Naive thymus-derived CD4-positive, alpha-beta T cell (primary cell): ENCODE measurements at regions not wholly inside any gene's neighbourhood (a gene's known extent, or its start where the extent isn't known, plus 50 kb on each side); places are given as distances from the start of the nearest gene placed in this dataset.
"Not testable (repeated sequence)": the region's sequence is repeated elsewhere in the genome, so short reads cannot be mapped to it uniquely, and the experiment has no call there.

Experiments used
- ATAC-seq: fragments of 150-1000 bp; cut with Tn5 transposase; 2 replicates; pipeline ENCODE4 v1.10.0; 2021; ENCODE audit warnings: mild to moderate bottlenecking, moderate library complexity
- CTCF ChIA-PET: fragments of 350-600 bp; sonication (Branson Sonifier 250); formaldehyde crosslinking; loops from one replicate; lab custom pipeline; 2021; ENCODE audit warnings: antibody characterized with exemption; lab: Charles Lee
- POLR2A ChIA-PET: fragments of 350-600 bp; sonication (Branson Sonifier 250); formaldehyde crosslinking; loops from one replicate; lab custom pipeline; 2021; ENCODE audit warnings: antibody characterized with exemption, inconsistent platforms; lab: Charles Lee
- DNase-seq, 9 donors: peaks; one replicate each; pipeline versions ENCODE4 v3.0.0 to v3.0.0-alpha.2; 2020 to 2022; ENCODE audit warnings: mixed read lengths in 1 of 9
- H3K27ac ChIP-seq: one replicate; pipeline ENCODE4 v1.7.0; 2013; ENCODE audit warnings: mild to moderate bottlenecking, low read depth, low read length, moderate library complexity
- H3K27me3 ChIP-seq, 2 donors: one replicate each; pipeline ENCODE4 v1.7.0; 2013; ENCODE audit warnings: low read length in 2 of 2, mild to moderate bottlenecking in 2 of 2, moderate library complexity in 2 of 2; ENCODE audit not compliant: control insufficient read depth in 2 of 2, insufficient read depth in 2 of 2
- H3K36me3 ChIP-seq, 3 experiments: 1 replicate in 2 of 3; 2 replicates in 1 of 3; pipeline ENCODE4 v1.7.0; 2013; ENCODE audit warnings: low read length in 3 of 3, mild to moderate bottlenecking in 3 of 3, moderate library complexity in 1 of 3; ENCODE audit not compliant: insufficient read depth in 3 of 3, control insufficient read depth in 2 of 3
- H3K4me1 ChIP-seq, 2 donors: one replicate each; pipeline ENCODE4 v1.7.0; 2013; ENCODE audit warnings: low read length in 2 of 2, mild to moderate bottlenecking in 2 of 2, moderate library complexity in 1 of 2; ENCODE audit not compliant: control insufficient read depth in 2 of 2, insufficient read depth in 2 of 2
- H3K4me3 ChIP-seq: 2 replicates; pipeline ENCODE4 v1.7.0; 2013; ENCODE audit warnings: mild to moderate bottlenecking, low read length
- H3K9me3 ChIP-seq, 3 experiments: 1 replicate in 2 of 3; 2 replicates in 1 of 3; pipeline ENCODE4 v1.7.0; 2013; ENCODE audit warnings: low read length in 3 of 3; ENCODE audit not compliant: control insufficient read depth in 2 of 3
- H3K27ac Mint-ChIP-seq, 9 donors: one replicate each; pipeline ENCODE4 v1.8.0; 2020 to 2022; ENCODE audit warnings: mixed read lengths in 9 of 9, mild to moderate bottlenecking in 8 of 9, moderate library complexity in 5 of 9, inconsistent platforms in 2 of 9
- H3K27me3 Mint-ChIP-seq, 5 donors: one replicate each; pipeline ENCODE4 v1.8.0; 2021 to 2022; ENCODE audit warnings: mixed read lengths in 5 of 5, mild to moderate bottlenecking in 1 of 5
- H3K36me3 Mint-ChIP-seq, 5 donors: one replicate each; pipeline ENCODE4 v1.8.0; 2020 to 2022; ENCODE audit warnings: mixed read lengths in 5 of 5, mild to moderate bottlenecking in 3 of 5, inconsistent platforms in 1 of 5
- H3K4me1 Mint-ChIP-seq, 7 donors: one replicate each; pipeline ENCODE4 v1.8.0; 2020 to 2022; ENCODE audit warnings: mixed read lengths in 7 of 7, mild to moderate bottlenecking in 3 of 7, inconsistent platforms in 1 of 7
- H3K4me3 Mint-ChIP-seq, 10 donors: one replicate each; pipeline ENCODE4 v1.8.0; 2020 to 2022; ENCODE audit warnings: mild to moderate bottlenecking in 10 of 10, mixed read lengths in 10 of 10, moderate library complexity in 6 of 10, inconsistent platforms in 2 of 10
- H3K9me3 Mint-ChIP-seq, 11 donors: one replicate each; pipeline ENCODE4 v1.8.0; 2020 to 2022; ENCODE audit warnings: mixed read lengths in 11 of 11, mild to moderate bottlenecking in 4 of 11, inconsistent platforms in 1 of 11, moderate library complexity in 1 of 11
- intact Hi-C, 2 donors: fragments of 100-400 bp; cut with micrococcal nuclease; formaldehyde crosslinking; loops; one replicate each; pipeline ENCODE4 v1.15.1; 2023

DNA sequence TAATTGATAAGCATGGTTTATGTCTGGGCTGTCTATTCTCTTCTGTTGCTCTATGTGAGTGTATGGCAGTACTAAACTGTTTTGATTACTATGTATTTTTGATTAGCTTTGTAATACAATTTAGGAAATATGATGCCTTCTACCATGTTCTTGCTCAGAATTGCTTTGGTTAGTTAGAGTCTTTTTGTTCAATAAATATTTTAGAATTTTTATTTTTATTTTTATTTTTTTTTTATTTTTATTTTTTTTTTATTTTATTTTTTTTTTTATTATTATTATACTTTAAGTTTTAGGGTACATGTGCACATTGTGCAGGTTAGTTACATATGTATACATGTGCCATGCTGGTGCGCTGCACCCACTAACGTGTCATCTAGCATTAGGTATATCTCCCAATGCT lies 710.3 kb downstream of the GBE1 start:
- H3K4me3 Mint-ChIP-seq, H3K36me3 Mint-ChIP-seq, H3K27ac ChIP-seq, POLR2A ChIA-PET, H3K9me3 ChIP-seq, DNase-seq, H3K4me1 Mint-ChIP-seq, intact Hi-C loops, H3K4me3 ChIP-seq, ATAC-seq, H3K36me3 ChIP-seq, H3K4me1 ChIP-seq, H3K27me3 ChIP-seq, CTCF ChIA-PET, H3K27ac Mint-ChIP-seq, H3K9me3 Mint-ChIP-seq, H3K27me3 Mint-ChIP-seq: not testable (repeated sequence)

DNA sequence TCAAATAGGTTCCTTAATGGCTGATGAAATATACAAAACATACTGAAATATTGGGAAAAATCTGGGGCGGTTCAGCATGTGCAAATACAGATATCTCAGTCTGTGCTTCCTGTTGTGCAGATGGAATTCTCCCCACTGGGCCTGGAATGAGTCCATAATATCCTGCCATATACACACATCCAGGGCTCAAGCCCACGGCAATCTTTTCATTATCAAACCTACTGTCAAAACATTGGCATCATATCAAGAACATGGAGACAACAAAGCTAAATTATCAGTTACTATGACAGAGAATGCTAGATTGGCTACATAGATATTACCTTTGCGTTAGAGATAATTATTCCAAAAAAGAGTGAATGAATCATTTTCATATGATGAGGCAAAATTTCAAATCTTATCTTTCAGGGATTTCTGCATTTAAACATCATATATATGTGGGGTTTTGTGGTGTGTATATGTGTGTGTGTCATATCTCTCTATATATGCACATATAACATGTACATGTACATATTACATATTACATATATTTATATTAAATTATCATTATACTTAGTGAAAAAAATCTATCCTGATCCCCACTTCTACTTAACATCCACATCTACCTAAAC lies 713.3 kb downstream of the GBE1 start:
- H3K4me1 ChIP-seq: no peaks in the 10 kb centered on the region
- no peak overlapping the region for H3K4me3 ChIP-seq
- no peaks in the 10 kb centered on the region for H3K9me3 ChIP-seq
- no peak for ATAC-seq
- H3K4me1 Mint-ChIP-seq: no peaks in the 10 kb centered on the region
- no peak for DNase-seq
- H3K27ac Mint-ChIP-seq: no peak overlapping the region
- H3K27me3 ChIP-seq: no peaks in the 10 kb centered on the region
- H3K36me3 ChIP-seq: no peaks in the 10 kb centered on the region
- intact Hi-C loops: no loop called here
- POLR2A ChIA-PET: no interaction called here
- H3K27me3 Mint-ChIP-seq: no peaks in the 10 kb centered on the region
- H3K27ac ChIP-seq: no peak overlapping the region
- no peak overlapping the region for H3K4me3 Mint-ChIP-seq
- CTCF ChIA-PET: no interaction called here
- no peaks in the 10 kb centered on the region for H3K36me3 Mint-ChIP-seq
- H3K9me3 Mint-ChIP-seq: peaks cover 0 to 15% (median 4%) of the 10 kb centered on the region in 11 donors

DNA sequence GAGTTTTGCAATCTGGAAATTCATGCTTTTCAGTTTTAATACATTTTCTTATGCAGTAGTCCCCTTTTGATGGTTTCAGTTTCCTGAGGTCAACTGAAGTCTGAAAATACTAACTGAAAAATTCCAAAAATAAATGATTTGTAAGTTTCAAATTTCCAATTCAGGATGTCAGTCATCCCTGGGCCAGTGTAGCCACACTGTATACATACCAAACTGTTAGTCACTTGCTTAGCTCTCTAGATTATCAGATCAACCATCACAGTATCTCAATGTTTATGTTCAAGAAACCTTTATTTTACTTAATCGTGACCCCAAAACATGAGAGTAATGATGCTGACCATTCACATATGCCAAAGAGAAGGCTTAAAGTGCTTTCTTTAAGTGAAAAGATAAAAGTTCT lies 715.5 kb downstream of the GBE1 start:
- no peaks in the 10 kb centered on the region for H3K4me1 ChIP-seq
- DNase-seq (no peak), ATAC-seq (no peak)
- no peak overlapping the region for H3K27ac Mint-ChIP-seq
- no peaks in the 10 kb centered on the region for H3K9me3 ChIP-seq
- no peak overlapping the region for H3K4me3 ChIP-seq
- H3K27ac ChIP-seq: no peak overlapping the region
- ChIA-PET CTCF (no interaction called here), POLR2A (no interaction called here)
- H3K4me3 Mint-ChIP-seq: no peak overlapping the region
- peaks cover 0 to 13% (median 4%) of the 10 kb centered on the region in 11 donors for H3K9me3 Mint-ChIP-seq
- no peaks in the 10 kb centered on the region for H3K4me1 Mint-ChIP-seq
- no peaks in the 10 kb centered on the region for H3K27me3 ChIP-seq
- H3K36me3 ChIP-seq: no peaks in the 10 kb centered on the region
- H3K36me3 Mint-ChIP-seq: no peaks in the 10 kb centered on the region
- no peaks in the 10 kb centered on the region for H3K27me3 Mint-ChIP-seq
- intact Hi-C loops: no loop called here

DNA sequence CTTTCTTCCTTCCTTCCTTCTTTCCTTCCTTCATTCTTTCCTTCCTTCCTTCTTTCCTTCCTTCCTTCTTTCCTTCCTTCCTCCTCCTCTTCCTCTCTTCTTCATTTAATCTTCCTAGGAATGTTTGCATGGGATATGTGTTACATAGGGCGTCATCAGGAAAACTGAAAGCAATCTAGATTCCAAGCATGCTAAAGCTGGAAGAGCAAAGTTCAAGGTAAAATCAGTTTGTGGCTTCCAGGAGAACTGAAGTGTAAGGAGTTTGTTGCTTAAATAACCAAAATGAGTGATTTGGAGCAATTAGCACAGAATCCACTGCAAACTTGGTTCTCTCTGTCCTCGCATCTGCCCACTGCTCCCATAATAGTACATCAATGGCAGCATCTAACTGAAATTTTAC lies 716.2 kb downstream of the GBE1 start:
- no peaks in the 10 kb centered on the region for H3K27me3 ChIP-seq
- H3K4me1 ChIP-seq: no peaks in the 10 kb centered on the region
- H3K4me3 Mint-ChIP-seq: no peak overlapping the region
- H3K27ac ChIP-seq: no peak overlapping the region
- intact Hi-C loops: no loop called here
- no peaks in the 10 kb centered on the region for H3K27me3 Mint-ChIP-seq
- no peaks in the 10 kb centered on the region for H3K9me3 ChIP-seq
- no peak overlapping the region for H3K27ac Mint-ChIP-seq
- CTCF ChIA-PET: no interaction called here
- H3K36me3 Mint-ChIP-seq: no peaks in the 10 kb centered on the region
- H3K9me3 Mint-ChIP-seq: peaks cover 0 to 15% (median 4%) of the 10 kb centered on the region in 11 donors
- no peak overlapping the region for H3K4me3 ChIP-seq
- no peaks in the 10 kb centered on the region for H3K36me3 ChIP-seq
- no peak for DNase-seq
- POLR2A ChIA-PET: no interaction called here
- no peak for ATAC-seq
- H3K4me1 Mint-ChIP-seq: no peaks in the 10 kb centered on the region

GRCh38 chr3:81043660-81044199 lies 717.7 kb downstream of the GBE1 start:
- H3K36me3 ChIP-seq: no peaks in the 10 kb centered on the region
- peaks cover 0 to 13% (median 7%) of the 10 kb centered on the region in 11 donors for H3K9me3 Mint-ChIP-seq
- CTCF ChIA-PET: no interaction called here

GRCh38 chr3:81043009-81043408 lies 718.4 kb downstream of the GBE1 start:
- no peak overlapping the region for H3K4me3 Mint-ChIP-seq
- H3K9me3 Mint-ChIP-seq: peaks cover 0 to 10% (median 6%) of the 10 kb centered on the region in 11 donors
- H3K4me1 ChIP-seq: no peaks in the 10 kb centered on the region
- H3K4me3 ChIP-seq: no peak overlapping the region
- no peaks in the 10 kb centered on the region for H3K4me1 Mint-ChIP-seq
- no peaks in the 10 kb centered on the region for H3K9me3 ChIP-seq
- H3K27ac Mint-ChIP-seq: no peak overlapping the region
- no peak overlapping the region for H3K27ac ChIP-seq
- no peak for ATAC-seq
- no peaks in the 10 kb centered on the region for H3K27me3 Mint-ChIP-seq
- no peaks in the 10 kb centered on the region for H3K27me3 ChIP-seq
- no peaks in the 10 kb centered on the region for H3K36me3 Mint-ChIP-seq
- POLR2A ChIA-PET: no interaction called here
- DNase-seq: no peak
- no peaks in the 10 kb centered on the region for H3K36me3 ChIP-seq
- CTCF ChIA-PET: no interaction called here
- intact Hi-C loops: no loop called here

More at GRCh38 chr3:81043660-81044199, 717.7 kb downstream of the GBE1 start:
- Histone ChIP-seq H3K27ac (no peak overlapping the region), H3K9me3 (no peaks in the 10 kb centered on the region), H3K27me3 (no peaks in the 10 kb centered on the region), H3K4me3 (no peak overlapping the region), H3K4me1 (no peaks in the 10 kb centered on the region)
- no peaks in the 10 kb centered on the region for H3K27me3 Mint-ChIP-seq
- intact Hi-C loops: no loop called here
- ATAC-seq: no peak
- POLR2A ChIA-PET: no interaction called here
- H3K27ac Mint-ChIP-seq: no peak overlapping the region
- no peaks in the 10 kb centered on the region for H3K36me3 Mint-ChIP-seq
- DNase-seq: no peak
- H3K4me1 Mint-ChIP-seq: no peaks in the 10 kb centered on the region
- H3K4me3 Mint-ChIP-seq: no peak overlapping the region

GRCh38 chr3:81041331-81041730 lies 720.1 kb downstream of the GBE1 start:
- Mint-ChIP-seq H3K27ac (no peak overlapping the region), H3K4me3 (no peak overlapping the region), H3K9me3 (peaks cover 0 to 12% (median 5%) of the 10 kb centered on the region in 11 donors), H3K36me3 (no peaks in the 10 kb centered on the region), H3K4me1 (no peaks in the 10 kb centered on the region), H3K27me3 (no peaks in the 10 kb centered on the region)
- intact Hi-C loops: no loop called here
- Histone ChIP-seq H3K36me3 (no peaks in the 10 kb centered on the region), H3K27me3 (no peaks in the 10 kb centered on the region), H3K4me3 (no peak overlapping the region), H3K4me1 (no peaks in the 10 kb centered on the region), H3K27ac (no peak overlapping the region), H3K9me3 (no peaks in the 10 kb centered on the region)
- ChIA-PET CTCF (no interaction called here), POLR2A (no interaction called here)
- no peak for ATAC-seq
- DNase-seq: no peak
